A673 (cell line): ENCODE measurements at regions not wholly inside any gene's neighbourhood (a gene's known extent, or its start where the extent isn't known, plus 50 kb on each side); places are given as distances from the start of the nearest gene placed in this dataset.
"Not testable (repeated sequence)": the region's sequence is repeated elsewhere in the genome, so short reads cannot be mapped to it uniquely, and the experiment has no call there.

Experiments
- BruUV-seq: library from RNA; stranded (reverse); fragments of 400-500 nt; replicated peaks from 2 replicates; lab custom pipeline; 2021; lab: Mats Ljungman, UMichigan
- CTCF ChIA-PET: fragments of 300-600 bp; sonication (Branson Sonifier 250); formaldehyde crosslinking; loops from one replicate; lab custom pipeline; 2022; ENCODE audit warnings: antibody characterized with exemption; lab: Charles Lee
- POLR2A ChIA-PET: fragments of 300-600 bp; sonication (Branson Sonifier 250); formaldehyde crosslinking; loops from one replicate; lab custom pipeline; 2022; ENCODE audit warnings: antibody characterized with exemption; ENCODE audit not compliant: low non-redundant PET; lab: Charles Lee
- DNase-seq: peaks from one replicate; pipeline ENCODE4 v3.0.0-alpha.2; 2015; ENCODE audit warnings: low spot score
- H3K27ac ChIP-seq: fragments of 200-600 bp; sonication (generic); 2 replicates; pipeline ENCODE4 v1.5.1; 2016; ENCODE audit warnings: mixed run types, low read depth, mild to moderate bottlenecking, mixed read lengths, antibody characterized with exemption, low read length; ENCODE audit not compliant: poor library complexity, severe bottlenecking
- H3K27me3 ChIP-seq: fragments of 200-600 bp; sonication (generic); replicated peaks from 2 replicates; pipeline ENCODE4 v1.6.1; 2017; ENCODE audit warnings: mixed run types, low read depth, mild to moderate bottlenecking, mixed read lengths, antibody characterized with exemption, low read length; ENCODE audit not compliant: insufficient read depth, poor library complexity
- H3K36me3 ChIP-seq: fragments of 200-600 bp; sonication (generic); 2 replicates; pipeline ENCODE4 v1.6.1; 2016; ENCODE audit warnings: mixed run types, mild to moderate bottlenecking, mixed read lengths, antibody characterized with exemption, low read length; ENCODE audit not compliant: insufficient read depth, poor library complexity, severe bottlenecking
- H3K4me1 ChIP-seq: fragments of 200-600 bp; sonication (generic); 2 replicates; pipeline ENCODE4 v1.6.1; 2017; ENCODE audit warnings: mixed run types, mild to moderate bottlenecking, mixed read lengths, antibody characterized with exemption, low read length; ENCODE audit not compliant: insufficient read depth, poor library complexity, severe bottlenecking
- H3K4me3 ChIP-seq: fragments of 200-600 bp; sonication (generic); 2 replicates; pipeline ENCODE4 v1.5.1; 2016; ENCODE audit warnings: low read depth, mixed run types, mild to moderate bottlenecking, mixed read lengths, low read length; ENCODE audit not compliant: poor library complexity, severe bottlenecking
- H3K9me3 ChIP-seq: fragments of 200-600 bp; sonication (generic); 2 replicates; pipeline ENCODE4 v1.6.1; 2016; ENCODE audit warnings: mixed run types, low read depth, mild to moderate bottlenecking, mixed read lengths, antibody characterized with exemption, low read length; ENCODE audit not compliant: poor library complexity, severe bottlenecking
- CTCF ChIP-seq: fragments of 300-800, 200-600 bp; sonication (generic); conservative IDR thresholded peaks from 2 replicates; pipeline ENCODE4 v1.5.1; 2017; ENCODE audit warnings: low read depth, mild to moderate bottlenecking, antibody characterized with exemption, low read length, moderate library complexity, mixed read lengths
- EZH2 ChIP-seq: fragments of 200-600 bp; sonication (generic); IDR thresholded peaks from 2 replicates; pipeline ENCODE4 v1.6.1; 2017; ENCODE audit warnings: borderline replicate concordance, low read depth, mild to moderate bottlenecking, mixed read lengths, antibody characterized with exemption, low read length; ENCODE audit not compliant: poor library complexity, severe bottlenecking
- intact Hi-C: fragments of 100-400 bp; cut with micrococcal nuclease; formaldehyde crosslinking; loops from one replicate; pipeline ENCODE4 v1.10.0; 2022; ENCODE audit not compliant: unreplicated experiment

- Histone ChIP-seq H3K4me3 (no peak overlapping the region), H3K9me3 (no peaks in the 10 kb centered on the region), H3K27ac (no peak overlapping the region), H3K27me3 (no peaks in the 10 kb centered on the region), H3K4me1 (no peaks in the 10 kb centered on the region), H3K36me3 (no peaks in the 10 kb centered on the region)
- ChIA-PET POLR2A (no interaction called here), CTCF (no interaction called here)
- TF ChIP-seq EZH2 (no peak), CTCF (no peak)
- no TSS peak for BruUV-seq
- DNase-seq = no peak
- intact Hi-C loops = no loop called here
Measured at GRCh38 chr7:29647020-29647654, 83.5 kb downstream of the PRR15 start.

- CTCF ChIA-PET, H3K27ac ChIP-seq: not testable (repeated sequence)
- TSS peak; percentile 22 for BruUV-seq
Measured at GRCh38 chr7:29647691-29648210, 84.1 kb downstream of the PRR15 start.

GRCh38 chr7:29649028-29649716, 85.5 kb downstream of the PRR15 start:
- Histone ChIP-seq H3K36me3 (no peaks in the 10 kb centered on the region), H3K4me1 (no peaks in the 10 kb centered on the region), H3K4me3 (no peak overlapping the region), H3K27me3 (no peaks in the 10 kb centered on the region), H3K9me3 (no peaks in the 10 kb centered on the region), H3K27ac (no peak overlapping the region)
- TF ChIP-seq EZH2 (no peak), CTCF (no peak)
- ChIA-PET POLR2A (no interaction called here), CTCF (no interaction called here)
- intact Hi-C loops = no loop called here
- DNase-seq = no peak
- no TSS peak for BruUV-seq

More at GRCh38 chr7:29647691-29648210, 84.1 kb downstream of the PRR15 start:
- H3K4me1 ChIP-seq, DNase-seq, H3K36me3 ChIP-seq, H3K27me3 ChIP-seq, H3K9me3 ChIP-seq, intact Hi-C loops, POLR2A ChIA-PET, H3K4me3 ChIP-seq: not testable (repeated sequence)
